H1 (cell line): ENCODE measurements at regions not wholly inside any gene's neighbourhood (a gene's known extent, or its start where the extent isn't known, plus 50 kb on each side); places are given as distances from the start of the nearest gene placed in this dataset.

Experiments used
- CHD7 ChIP-seq: fragments of 300-600 bp; sonication (generic); IDR thresholded peaks from 2 replicates; pipeline ENCODE4 v1.7.1; 2012; ENCODE audit warnings: low read length, moderate library complexity, mild to moderate bottlenecking, inconsistent platforms; ENCODE audit not compliant: insufficient replicate concordance
- HDAC2 ChIP-seq, 2 experiments: fragments of 300-600 bp in 1 of 2; sonication (generic) in 1 of 2; IDR thresholded peaks; 2 replicates each; pipeline ENCODE4 v1.6.1; 2011 to 2012; ENCODE audit warnings: low read depth in 2 of 2, low read length in 2 of 2, mild to moderate bottlenecking in 2 of 2, moderate library complexity in 2 of 2, borderline replicate concordance in 1 of 2, inconsistent platforms in 1 of 2
- NANOG ChIP-seq: IDR thresholded peaks from 2 replicates; pipeline ENCODE4 v1.6.1; 2011; ENCODE audit warnings: low read length, low read depth, mild to moderate bottlenecking, inconsistent platforms; ENCODE audit not compliant: insufficient read depth, poor library complexity, severe bottlenecking
- NRF1 ChIP-seq: IDR thresholded peaks from 2 replicates; pipeline ENCODE4 v1.6.1; 2011; ENCODE audit warnings: mild to moderate bottlenecking, low read depth, low read length, improper control_type of control experiment
- POU5F1 ChIP-seq: IDR thresholded peaks from 2 replicates; pipeline ENCODE4 v1.6.1; 2011; ENCODE audit warnings: low read depth, mild to moderate bottlenecking, low read length, moderate library complexity
- RBBP5 ChIP-seq: IDR thresholded peaks from 2 replicates; pipeline ENCODE4 v1.7.1; 2012; ENCODE audit warnings: low read depth, mild to moderate bottlenecking, inconsistent platforms, low read length, moderate library complexity, borderline replicate concordance
- RFX5 ChIP-seq: IDR thresholded peaks from 2 replicates; pipeline ENCODE4 v1.6.1; 2011; ENCODE audit warnings: low read depth, low read length, improper control_type of control experiment, borderline replicate concordance
- RNF2 ChIP-seq: fragments of 200-900, 300-1000 bp; sonication (generic); IDR thresholded peaks from 2 replicates; pipeline ENCODE4 v1.7.1; 2016; ENCODE audit warnings: borderline replicate concordance, low read depth, mild to moderate bottlenecking, antibody characterized with exemption, low read length; ENCODE audit not compliant: poor library complexity, severe bottlenecking; ENCODE audit errors: missing control alignments
- TEAD4 ChIP-seq: IDR thresholded peaks from 2 replicates; pipeline ENCODE4 v1.6.1; 2012; ENCODE audit warnings: low read depth, low read length, inconsistent platforms, mixed read lengths

DNA sequence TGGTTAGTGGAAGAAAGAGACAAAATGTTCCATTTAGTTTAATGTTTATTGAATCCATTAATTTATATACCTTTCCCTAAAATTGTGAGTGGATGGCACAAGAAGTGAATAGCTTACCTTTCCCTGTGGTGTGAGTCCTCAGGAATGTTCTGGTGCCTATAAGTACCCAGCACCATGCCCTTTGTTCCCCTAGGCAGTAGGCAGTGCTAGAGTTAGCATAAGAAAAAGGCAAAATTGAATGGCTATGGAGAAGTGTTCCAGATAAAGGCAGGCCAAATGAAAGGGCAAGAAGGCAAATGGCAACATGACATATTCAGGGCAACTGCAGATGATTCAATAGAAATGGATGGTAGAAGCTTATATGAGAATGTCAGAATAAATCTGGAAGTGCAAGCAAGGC, 370.8 kb upstream of the PTGER4 start (continued):
- TF ChIP-seq CHD7 (peak; percentile 81), RFX5 (no peak), NANOG (peak; percentile 72), RBBP5 (no peak), HDAC2 (IDR thresholded peaks at IDR 0.05; ENCODE audit: borderline replicate concordance in 1 of 2, low read depth in 2 of 2, low read length in 2 of 2) (peak in 1 of 2 experiments; percentile 36; a peak in 1 of 4 replicates), NRF1 (no peak), RNF2 (no peak), POU5F1 (peak; percentile 40; the same call in 1 of the 2 replicates), TEAD4 (peak; percentile 61; the same call in 1 of the 2 replicates)
